Thyroid gland (tissue), 4 donors: ENCODE measurements at regions not wholly inside any gene's neighbourhood (a gene's known extent, or its start where the extent isn't known, plus 50 kb on each side); places are given as distances from the start of the nearest gene placed in this dataset.
"Not testable (repeated sequence)": the region's sequence is repeated elsewhere in the genome, so short reads cannot be mapped to it uniquely, and the experiment has no call there.

Experiments used
- DNase-seq, 2 donors: peaks; one replicate each; pipeline ENCODE4 v3.0.0-alpha.2; 2019
- H3K27ac ChIP-seq, 3 donors: fragments of 200-600 bp; sonication (generic); 1 replicate in 2 of 3; 2 replicates in 1 of 3; pipeline ENCODE4 v1.5.1; 2016 to 2019; ENCODE audit warnings: mild to moderate bottlenecking in 1 of 3, moderate library complexity in 1 of 3
- H3K27me3 ChIP-seq: fragments of 200-600 bp; sonication (generic); one replicate; pipeline ENCODE4 v1.5.1; 2019
- H3K36me3 ChIP-seq, 2 donors: fragments of 200-600 bp; sonication (generic); one replicate each; pipeline ENCODE4 v1.5.1; 2016 to 2019
- H3K4me1 ChIP-seq, 2 donors: fragments of 200-600 bp; sonication (generic); one replicate each; pipeline ENCODE4 v1.5.1; 2017 to 2019
- H3K4me3 ChIP-seq, 3 donors: fragments of 200-600 bp; sonication (generic); replicated peaks in 1 of 3; 1 replicate in 2 of 3; 2 replicates in 1 of 3; pipeline ENCODE4 v1.5.1; 2016; ENCODE audit warnings: mild to moderate bottlenecking in 1 of 3
- H3K9me3 ChIP-seq: fragments of 200-600 bp; sonication (generic); one replicate; pipeline ENCODE4 v1.5.1; 2017
- CTCF ChIP-seq, 6 experiments: fragments of 200-600 bp in 3 of 6; fragments of 450-650 bp in 3 of 6; sonication (generic) in 3 of 6; IDR thresholded peaks; one replicate each; pipeline ENCODE4 v1.5.1; 2016 to 2019; ENCODE audit warnings: antibody characterized with exemption in 6 of 6, mild to moderate bottlenecking in 2 of 6, inconsistent platforms in 1 of 6, moderate library complexity in 1 of 6
- POLR2A ChIP-seq, 2 donors: fragments of 450-650 bp; IDR thresholded peaks; one replicate each; pipeline ENCODE4 v1.6.1; 2017; ENCODE audit warnings: antibody characterized with exemption in 2 of 2, mild to moderate bottlenecking in 2 of 2, moderate library complexity in 1 of 2
- WGBS, 2 donors: methylation state at CpG; one replicate each; pipeline ENCODE4 v1.1.5; 2017; 5-methylcytosine and 5-hydroxymethylcytosine counted together
- intact Hi-C: fragments of 100-400 bp; cut with DNase I; formaldehyde crosslinking; loops from one replicate; pipeline ENCODE4 v1.15.1; 2023

- Histone ChIP-seq H3K4me1 (no peaks in the 10 kb centered on the region), H3K27ac (no peak overlapping the region), H3K4me3 (no peak overlapping the region), H3K36me3 (no peaks in the 10 kb centered on the region), H3K9me3 (no peaks in the 10 kb centered on the region), H3K27me3 (no peaks in the 10 kb centered on the region)
- intact Hi-C loops, result no loop called here
- no peak for DNase-seq
- WGBS, 2 donors, result 92 to 95% methylated on average over 5 of the region's 5 CpGs
- TF ChIP-seq POLR2A (IDR thresholded peaks at IDR 0.05), result no peak
- TF ChIP-seq CTCF (IDR thresholded peaks at IDR 0.05), result no peak
Measured at GRCh38 chr6:139519097-139519496, 144.6 kb upstream of the CITED2 start.

GRCh38 chr6:139518556-139519091 lies 144.2 kb upstream of the CITED2 start:
- TF ChIP-seq CTCF (IDR thresholded peaks at IDR 0.05) (no peak), POLR2A (IDR thresholded peaks at IDR 0.05) (no peak)
- WGBS, 2 donors, result 95% methylated on average over 12 of the region's 12 CpGs
- H3K4me1 ChIP-seq, result no peaks in the 10 kb centered on the region

GRCh38 chr6:139517998-139518555 lies 143.6 kb upstream of the CITED2 start:
- H3K36me3 ChIP-seq, H3K9me3 ChIP-seq, intact Hi-C loops, H3K27me3 ChIP-seq, H3K4me3 ChIP-seq, H3K27ac ChIP-seq, DNase-seq, H3K4me1 ChIP-seq: not testable (repeated sequence)
- 89 to 97% methylated on average over 12 to 13 of the region's 14 CpGs for WGBS, 2 donors

More at GRCh38 chr6:139518556-139519091, 144.2 kb upstream of the CITED2 start:
- intact Hi-C loops, result no loop called here
- no peaks in the 10 kb centered on the region for H3K36me3 ChIP-seq
- no peaks in the 10 kb centered on the region for H3K27me3 ChIP-seq
- H3K27ac ChIP-seq, result no peak overlapping the region
- DNase-seq, result no peak
- H3K9me3 ChIP-seq, result no peaks in the 10 kb centered on the region
- no peak overlapping the region for H3K4me3 ChIP-seq

- no peak for TF ChIP-seq CTCF (IDR thresholded peaks at IDR 0.05)
- no peak for TF ChIP-seq POLR2A (IDR thresholded peaks at IDR 0.05)
- intact Hi-C loops, result no loop called here
- Histone ChIP-seq H3K4me1 (peaks cover 0 to 1% of the 10 kb centered on the region in 2 donors), H3K27ac (no peak overlapping the region), H3K9me3 (no peaks in the 10 kb centered on the region), H3K4me3 (no peak overlapping the region), H3K27me3 (no peaks in the 10 kb centered on the region), H3K36me3 (no peaks in the 10 kb centered on the region)
- no peak for DNase-seq
- 66 to 69% methylated on average over 3 of the region's 3 CpGs for WGBS, 2 donors
Measured at GRCh38 chr6:139515511-139515910, 141.1 kb upstream of the CITED2 start.

- Histone ChIP-seq H3K27me3 (no peaks in the 10 kb centered on the region), H3K9me3 (no peaks in the 10 kb centered on the region), H3K4me1 (peaks cover 0 to 7% of the 10 kb centered on the region in 2 donors), H3K36me3 (no peaks in the 10 kb centered on the region), H3K27ac (no peak overlapping the region), H3K4me3 (no peak overlapping the region)
- WGBS, 2 donors, result 87 to 88% methylated on average over 3 of the region's 3 CpGs
- no peak for DNase-seq
- TF ChIP-seq POLR2A (IDR thresholded peaks at IDR 0.05), result no peak
- no peak for TF ChIP-seq CTCF (IDR thresholded peaks at IDR 0.05)
- intact Hi-C loops, result no loop called here
Measured at GRCh38 chr6:139514819-139515218, 140.4 kb upstream of the CITED2 start.
